ENCODE measurements at regions not wholly inside any gene's neighbourhood (a gene's known extent, or its start where the extent isn't known, plus 50 kb on each side); places are given as distances from the start of the nearest gene placed in this dataset.

GRCh38 chr14:39812532-39813320 is 380.5 kb upstream of the FBXO33 start:
- no peak for TF ChIP-seq CTCF (IDR thresholded peaks at IDR 0.05; ENCODE audit: low read length, missing control alignments)
- DNase-seq (ENCODE audit: low read depth), result no peak
- no peak overlapping the region for H3K4me3 ChIP-seq (replicated peaks; ENCODE audit: low read depth, low read length)

GRCh38 chr14:39807271-39807670 is 375.0 kb upstream of the FBXO33 start:
- no peak for TF ChIP-seq CTCF (IDR thresholded peaks at IDR 0.05; ENCODE audit: low read length, missing control alignments)
- no peak overlapping the region for H3K4me3 ChIP-seq (replicated peaks; ENCODE audit: low read depth, low read length)

GRCh38 chr14:39784461-39784860 is 352.2 kb upstream of the FBXO33 start:
- no peak for TF ChIP-seq CTCF (IDR thresholded peaks at IDR 0.05; ENCODE audit: low read length, missing control alignments)
- DNase-seq (ENCODE audit: low read depth), result no peak

More at GRCh38 chr14:39807271-39807670, 375.0 kb upstream of the FBXO33 start:
- no peak for DNase-seq (ENCODE audit: low read depth)

GRCh38 chr14:39781466-39781865 is 349.2 kb upstream of the FBXO33 start:
- no peak overlapping the region for H3K4me3 ChIP-seq (replicated peaks; ENCODE audit: low read depth, low read length)
- no peak for TF ChIP-seq CTCF (IDR thresholded peaks at IDR 0.05; ENCODE audit: low read length, missing control alignments)
- DNase-seq (ENCODE audit: low read depth), result no peak

More at GRCh38 chr14:39784461-39784860, 352.2 kb upstream of the FBXO33 start:
- no peak overlapping the region for H3K4me3 ChIP-seq (replicated peaks; ENCODE audit: low read depth, low read length)

- no peak for DNase-seq (ENCODE audit: low read depth)
- no peak overlapping the region for H3K4me3 ChIP-seq (replicated peaks; ENCODE audit: low read depth, low read length)
- TF ChIP-seq CTCF (IDR thresholded peaks at IDR 0.05; ENCODE audit: low read length, missing control alignments), result no peak
Measured at GRCh38 chr14:39773387-39774126, 341.3 kb upstream of the FBXO33 start.

- TF ChIP-seq CTCF (IDR thresholded peaks at IDR 0.05; ENCODE audit: low read length, missing control alignments), result no peak
- DNase-seq (ENCODE audit: low read depth), result no peak
Measured at GRCh38 chr14:39772627-39773026, 340.4 kb upstream of the FBXO33 start.

More at GRCh38 chr14:39772627-39773026, 340.4 kb upstream of the FBXO33 start:
- H3K4me3 ChIP-seq (replicated peaks; ENCODE audit: low read depth, low read length), result no peak overlapping the region
